GM19397 (cell line): ENCODE measurements at regions not wholly inside any gene's neighbourhood (a gene's known extent, or its start where the extent isn't known, plus 50 kb on each side); places are given as distances from the start of the nearest gene placed in this dataset.

Source experiments
- ATAC-seq: cut with Tn5 transposase; IDR thresholded peaks from one replicate; pipeline ENCODE4 v1.9.1; 2021; ENCODE audit warnings: mild to moderate bottlenecking, moderate library complexity; ENCODE audit not compliant: unreplicated experiment

- ATAC-seq, result no peak
Observed at GRCh38 chr7:145928937-145929336, 187.7 kb upstream of the CNTNAP2 start.

GRCh38 chr7:145919712-145920111 is 196.9 kb upstream of the CNTNAP2 start:
- no peak for ATAC-seq

GRCh38 chr7:145916776-145917175 is 199.8 kb upstream of the CNTNAP2 start:
- ATAC-seq, result no peak

GRCh38 chr7:145915679-145916078 is 200.9 kb upstream of the CNTNAP2 start:
- ATAC-seq, result no peak

- peak; percentile 90 for ATAC-seq
Observed at GRCh38 chr7:145909991-145910513, 206.5 kb upstream of the CNTNAP2 start.

- ATAC-seq, result no peak
Observed at GRCh38 chr7:145903658-145904057, 212.9 kb upstream of the CNTNAP2 start.

GRCh38 chr7:145902123-145902522 is 214.5 kb upstream of the CNTNAP2 start:
- no peak for ATAC-seq

- no peak for ATAC-seq
Observed at GRCh38 chr7:145899938-145900337, 216.7 kb upstream of the CNTNAP2 start.

- no peak for ATAC-seq
Observed at GRCh38 chr7:145893925-145894535, 222.6 kb upstream of the CNTNAP2 start.

GRCh38 chr7:145884716-145885514 is 231.7 kb upstream of the CNTNAP2 start:
- ATAC-seq, result no peak

GRCh38 chr7:145876376-145876775 is 240.2 kb upstream of the CNTNAP2 start:
- no peak for ATAC-seq

- ATAC-seq, result no peak
Observed at GRCh38 chr7:145875267-145875666, 241.3 kb upstream of the CNTNAP2 start.

GRCh38 chr7:145868935-145869334 is 247.7 kb upstream of the CNTNAP2 start:
- ATAC-seq, result no peak

GRCh38 chr7:145862212-145862611 is 254.4 kb upstream of the CNTNAP2 start:
- no peak for ATAC-seq

- no peak for ATAC-seq
Observed at GRCh38 chr7:145860809-145861208, 255.8 kb upstream of the CNTNAP2 start.

GRCh38 chr7:145850636-145851035 is 266.0 kb upstream of the CNTNAP2 start:
- ATAC-seq, result no peak

- ATAC-seq, result no peak
Observed at GRCh38 chr7:145848691-145849090, 267.9 kb upstream of the CNTNAP2 start.

- no peak for ATAC-seq
Observed at GRCh38 chr7:145845345-145845744, 271.3 kb upstream of the CNTNAP2 start.

- ATAC-seq, result no peak
Observed at GRCh38 chr7:145839814-145840213, 276.8 kb upstream of the CNTNAP2 start.

GRCh38 chr7:145831616-145832206 is 284.9 kb upstream of the CNTNAP2 start:
- no peak for ATAC-seq

- ATAC-seq, result no peak
Observed at GRCh38 chr7:145817687-145818086, 298.9 kb upstream of the CNTNAP2 start.

- no peak for ATAC-seq
Observed at GRCh38 chr7:145812218-145812617, 304.4 kb upstream of the CNTNAP2 start.
